Left ventricle myocardium inferior (tissue), 1 donor: ENCODE measurements at regions not wholly inside any gene's neighbourhood (a gene's known extent, or its start where the extent isn't known, plus 50 kb on each side); places are given as distances from the start of the nearest gene placed in this dataset.

Source experiments
- DNase-seq: peaks from one replicate; pipeline ENCODE4 v3.0.0-alpha.2; 2020
- H3K27ac ChIP-seq: fragments of 200-600 bp; replicated peaks from 2 replicates; pipeline ENCODE4 v1.8.0; 2021
- H3K27me3 ChIP-seq: fragments of 200-600 bp; 2 replicates; pipeline ENCODE4 v1.8.0; 2021; ENCODE audit warnings: low read depth
- H3K36me3 ChIP-seq: fragments of 200-600 bp; 2 replicates; pipeline ENCODE4 v1.8.0; 2021
- H3K4me1 ChIP-seq: fragments of 200-600 bp; 2 replicates; pipeline ENCODE4 v1.8.0; 2021
- H3K4me3 ChIP-seq: fragments of 200-600 bp; 2 replicates; pipeline ENCODE4 v1.8.0; 2021; ENCODE audit warnings: mild to moderate bottlenecking, moderate library complexity
- H3K9me3 ChIP-seq: fragments of 200-600 bp; replicated peaks from 2 replicates; pipeline ENCODE4 v1.8.0; 2021
- CTCF ChIP-seq: fragments of 200-600 bp; IDR thresholded peaks from 2 replicates; pipeline ENCODE4 v1.8.0; 2021; ENCODE audit warnings: antibody characterized with exemption, mild to moderate bottlenecking, borderline replicate concordance
- intact Hi-C: fragments of 100-400 bp; cut with micrococcal nuclease; formaldehyde crosslinking; loops from one replicate; pipeline ENCODE4 v1.11.0; 2022
- donor health status: DM: no; HTN: yes; CAD: no; lungs with severe emphysema.

- Histone ChIP-seq H3K9me3 (no peaks in the 10 kb centered on the region), H3K27ac (no peak overlapping the region), H3K4me1 (no peaks in the 10 kb centered on the region), H3K27me3 (peaks cover 33% of the 10 kb centered on the region), H3K36me3 (no peaks in the 10 kb centered on the region), H3K4me3 (no peak overlapping the region)
- intact Hi-C loops, result no loop called here
- no peak for TF ChIP-seq CTCF
- no peak for DNase-seq
Measured at GRCh38 chr6:206264-206663, 86.0 kb upstream of the DUSP22 start.

- intact Hi-C loops, result no loop called here
Measured at GRCh38 chr6:208364-208763, 83.9 kb upstream of the DUSP22 start.

GRCh38 chr6:208938-209337 lies 83.3 kb upstream of the DUSP22 start:
- no peak for DNase-seq
- Histone ChIP-seq H3K9me3 (peaks cover 11% of the 10 kb centered on the region), H3K4me3 (no peak overlapping the region), H3K27ac (no peak overlapping the region), H3K4me1 (no peaks in the 10 kb centered on the region), H3K27me3 (peaks cover 49% of the 10 kb centered on the region), H3K36me3 (no peaks in the 10 kb centered on the region)
- intact Hi-C loops, result no loop called here
- TF ChIP-seq CTCF, result no peak

More at GRCh38 chr6:208364-208763, 83.9 kb upstream of the DUSP22 start:
- Histone ChIP-seq H3K27ac (no peak overlapping the region), H3K36me3 (no peaks in the 10 kb centered on the region), H3K4me1 (no peaks in the 10 kb centered on the region), H3K4me3 (no peak overlapping the region), H3K27me3 (peaks cover 49% of the 10 kb centered on the region), H3K9me3 (peaks cover 5% of the 10 kb centered on the region)
- no peak for DNase-seq
- TF ChIP-seq CTCF, result no peak

- DNase-seq, result no peak
- Histone ChIP-seq H3K27ac (no peak overlapping the region), H3K27me3 (peaks cover 49% of the 10 kb centered on the region), H3K9me3 (peaks cover 17% of the 10 kb centered on the region), H3K4me3 (no peak overlapping the region), H3K4me1 (no peaks in the 10 kb centered on the region), H3K36me3 (no peaks in the 10 kb centered on the region)
- TF ChIP-seq CTCF, result no peak
- intact Hi-C loops, result no loop called here
Measured at GRCh38 chr6:209432-210103, 82.7 kb upstream of the DUSP22 start.

GRCh38 chr6:210104-210456 lies 82.2 kb upstream of the DUSP22 start:
- H3K4me1 ChIP-seq, result no peaks in the 10 kb centered on the region
- peaks cover 49% of the 10 kb centered on the region for H3K27me3 ChIP-seq
- no peak overlapping the region for H3K27ac ChIP-seq
- no peak for DNase-seq
- TF ChIP-seq CTCF, result no peak
- H3K9me3 ChIP-seq, result peaks cover 19% of the 10 kb centered on the region
- no peaks in the 10 kb centered on the region for H3K36me3 ChIP-seq
- intact Hi-C loops, result no loop called here
- H3K4me3 ChIP-seq, result no peak overlapping the region
